ENCODE measurements at regions not wholly inside any gene's neighbourhood (a gene's known extent, or its start where the extent isn't known, plus 50 kb on each side); places are given as distances from the start of the nearest gene placed in this dataset.

DNA sequence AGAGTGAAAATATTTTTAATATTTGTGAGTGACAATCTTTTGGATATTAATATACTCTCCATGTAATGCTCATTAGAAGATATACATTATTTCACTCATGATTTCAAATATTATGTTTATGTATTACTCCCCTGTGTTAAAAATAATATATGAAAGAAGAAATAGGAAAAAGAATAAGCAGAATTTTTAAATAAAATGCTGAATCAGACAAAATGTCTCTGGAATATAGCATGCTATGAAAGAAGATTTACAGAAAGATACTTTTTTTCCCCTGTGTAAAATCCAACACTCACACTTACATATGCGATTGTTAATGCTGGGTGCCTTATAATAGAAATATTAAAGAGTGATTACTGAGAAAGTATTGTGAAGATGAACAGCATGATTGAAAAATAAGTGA lies 373.7 kb downstream of the ANXA1 start:
- TF ChIP-seq, protein P1, sequence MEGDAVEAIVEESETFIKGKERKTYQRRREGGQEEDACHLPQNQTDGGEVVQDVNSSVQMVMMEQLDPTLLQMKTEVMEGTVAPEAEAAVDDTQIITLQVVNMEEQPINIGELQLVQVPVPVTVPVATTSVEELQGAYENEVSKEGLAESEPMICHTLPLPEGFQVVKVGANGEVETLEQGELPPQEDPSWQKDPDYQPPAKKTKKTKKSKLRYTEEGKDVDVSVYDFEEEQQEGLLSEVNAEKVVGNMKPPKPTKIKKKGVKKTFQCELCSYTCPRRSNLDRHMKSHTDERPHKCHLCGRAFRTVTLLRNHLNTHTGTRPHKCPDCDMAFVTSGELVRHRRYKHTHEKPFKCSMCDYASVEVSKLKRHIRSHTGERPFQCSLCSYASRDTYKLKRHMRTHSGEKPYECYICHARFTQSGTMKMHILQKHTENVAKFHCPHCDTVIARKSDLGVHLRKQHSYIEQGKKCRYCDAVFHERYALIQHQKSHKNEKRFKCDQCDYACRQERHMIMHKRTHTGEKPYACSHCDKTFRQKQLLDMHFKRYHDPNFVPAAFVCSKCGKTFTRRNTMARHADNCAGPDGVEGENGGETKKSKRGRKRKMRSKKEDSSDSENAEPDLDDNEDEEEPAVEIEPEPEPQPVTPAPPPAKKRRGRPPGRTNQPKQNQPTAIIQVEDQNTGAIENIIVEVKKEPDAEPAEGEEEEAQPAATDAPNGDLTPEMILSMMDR (conservative IDR thresholded peaks at IDR 0.05; ENCODE audit: low read length): no peak
- no peak for TF ChIP-seq EZH2phosphoT487 (IDR thresholded peaks at IDR 0.05; ENCODE audit: borderline replicate concordance)

All from Loucy (cell line).